OCI-LY3 (cell line): ENCODE measurements at regions not wholly inside any gene's neighbourhood (a gene's known extent, or its start where the extent isn't known, plus 50 kb on each side); places are given as distances from the start of the nearest gene placed in this dataset.

Source experiments
- H2AFZ ChIP-seq: fragments of 200-600, 300-600 bp; shearing (Covaris generic); 2 replicates; pipeline ENCODE4 v1.6.0; 2014; ENCODE audit warnings: antibody characterized with exemption, low read depth, low read length
- H3K27ac ChIP-seq: fragments of 200-600, 300-600 bp; sonication (generic); 2 replicates; pipeline ENCODE4 v1.5.1; 2014; ENCODE audit warnings: mild to moderate bottlenecking, low read length, moderate library complexity, mixed read lengths
- H3K27me3 ChIP-seq: fragments of 200-600, 300-600 bp; sonication (generic); 2 replicates; pipeline ENCODE4 v1.6.1; 2014; ENCODE audit warnings: low read depth, low read length, mixed read lengths
- H3K36me3 ChIP-seq: fragments of 200-600, 300-600 bp; sonication (generic); replicated peaks from 2 replicates; pipeline ENCODE3; 2014; ENCODE audit warnings: low read depth, low read length, mixed read lengths
- H3K4me1 ChIP-seq: fragments of 300-600, 200-600 bp; sonication (generic); 2 replicates; pipeline ENCODE4 v1.6.1; 2014; ENCODE audit warnings: low read length, mixed read lengths
- H3K4me2 ChIP-seq: fragments of 200-600, 300-600 bp; sonication (generic); 2 replicates; pipeline ENCODE4 v1.6.1; 2014; ENCODE audit warnings: low read length, mixed read lengths
- H3K4me3 ChIP-seq: fragments of 300-600, 200-600 bp; sonication (generic); 2 replicates; pipeline ENCODE4 v1.5.1; 2014; ENCODE audit warnings: antibody characterized with exemption, mild to moderate bottlenecking, low read length, moderate library complexity
- H3K79me2 ChIP-seq: fragments of 300-600, 200-600 bp; shearing (Covaris generic); 2 replicates; pipeline ENCODE4 v1.6.1; 2014; ENCODE audit warnings: mild to moderate bottlenecking, low read length, mixed read lengths
- H3K9ac ChIP-seq: fragments of 300-600, 200-600 bp; shearing (Covaris generic); 2 replicates; pipeline ENCODE4 v1.6.0; 2014; ENCODE audit warnings: mild to moderate bottlenecking, low read length, moderate library complexity
- H3K9me3 ChIP-seq: fragments of 200-600, 300-600 bp; shearing (Covaris generic); 2 replicates; pipeline ENCODE4 v1.6.1; 2014; ENCODE audit warnings: low read length, mixed read lengths; ENCODE audit not compliant: insufficient read depth
- H4K20me1 ChIP-seq: fragments of 200-600, 300-600 bp; sonication (generic); 2 replicates; pipeline ENCODE4 v1.6.1; 2016; ENCODE audit warnings: low read length, mixed read lengths; ENCODE audit not compliant: insufficient read depth
- EZH2phosphoT487 ChIP-seq: fragments of 200-600 bp; shearing (Covaris generic); IDR thresholded peaks from 2 replicates; pipeline ENCODE4 v1.6.1; 2018; ENCODE audit warnings: antibody characterized with exemption, mixed run types, low read depth
- TF ChIP-seq, protein P1 (sequence below): fragments of 200-600, 300-600 bp; sonication (generic); IDR thresholded peaks from 2 replicates; pipeline ENCODE4 v1.5.1; 2014; ENCODE audit warnings: antibody characterized with exemption, low read length, low read depth

DNA sequence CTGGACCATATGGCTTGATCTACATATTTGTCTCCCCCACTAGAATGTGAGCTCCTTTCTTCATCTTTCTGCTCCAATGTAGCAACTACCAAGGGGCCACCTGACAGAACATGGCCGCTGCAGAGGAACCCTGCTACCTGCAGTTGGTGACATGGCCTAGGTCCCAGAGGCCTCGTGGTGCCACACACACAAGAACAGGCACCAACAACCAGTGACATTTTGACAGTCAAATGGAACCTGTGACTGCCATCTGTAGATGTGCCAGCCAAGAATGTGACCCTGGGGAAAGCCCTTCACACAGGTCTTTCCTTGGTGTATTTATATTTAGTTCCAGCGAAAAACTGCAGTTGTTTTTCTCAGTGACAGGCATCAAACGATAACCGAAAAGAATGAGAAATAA is 67.9 kb upstream of the ANKRD1 start:
- Histone ChIP-seq H3K4me3 (no peak overlapping the region), H3K79me2 (no peaks in the 10 kb centered on the region), H2AFZ (peak overlapping the region; percentile 79), H3K9me3 (no peaks in the 10 kb centered on the region), H3K27ac (peak overlapping the region; percentile 38), H3K4me2 (peak overlapping the region; percentile 8; the same call in 1 of the 2 replicates), H4K20me1 (no peaks in the 10 kb centered on the region), H3K27me3 (no peaks in the 10 kb centered on the region), H3K9ac (no peak overlapping the region), H3K36me3 (no peaks in the 10 kb centered on the region), H3K4me1 (peaks cover 54% of the 10 kb centered on the region)
- TF ChIP-seq, protein P1, sequence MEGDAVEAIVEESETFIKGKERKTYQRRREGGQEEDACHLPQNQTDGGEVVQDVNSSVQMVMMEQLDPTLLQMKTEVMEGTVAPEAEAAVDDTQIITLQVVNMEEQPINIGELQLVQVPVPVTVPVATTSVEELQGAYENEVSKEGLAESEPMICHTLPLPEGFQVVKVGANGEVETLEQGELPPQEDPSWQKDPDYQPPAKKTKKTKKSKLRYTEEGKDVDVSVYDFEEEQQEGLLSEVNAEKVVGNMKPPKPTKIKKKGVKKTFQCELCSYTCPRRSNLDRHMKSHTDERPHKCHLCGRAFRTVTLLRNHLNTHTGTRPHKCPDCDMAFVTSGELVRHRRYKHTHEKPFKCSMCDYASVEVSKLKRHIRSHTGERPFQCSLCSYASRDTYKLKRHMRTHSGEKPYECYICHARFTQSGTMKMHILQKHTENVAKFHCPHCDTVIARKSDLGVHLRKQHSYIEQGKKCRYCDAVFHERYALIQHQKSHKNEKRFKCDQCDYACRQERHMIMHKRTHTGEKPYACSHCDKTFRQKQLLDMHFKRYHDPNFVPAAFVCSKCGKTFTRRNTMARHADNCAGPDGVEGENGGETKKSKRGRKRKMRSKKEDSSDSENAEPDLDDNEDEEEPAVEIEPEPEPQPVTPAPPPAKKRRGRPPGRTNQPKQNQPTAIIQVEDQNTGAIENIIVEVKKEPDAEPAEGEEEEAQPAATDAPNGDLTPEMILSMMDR, result no peak
- no peak for TF ChIP-seq EZH2phosphoT487

DNA sequence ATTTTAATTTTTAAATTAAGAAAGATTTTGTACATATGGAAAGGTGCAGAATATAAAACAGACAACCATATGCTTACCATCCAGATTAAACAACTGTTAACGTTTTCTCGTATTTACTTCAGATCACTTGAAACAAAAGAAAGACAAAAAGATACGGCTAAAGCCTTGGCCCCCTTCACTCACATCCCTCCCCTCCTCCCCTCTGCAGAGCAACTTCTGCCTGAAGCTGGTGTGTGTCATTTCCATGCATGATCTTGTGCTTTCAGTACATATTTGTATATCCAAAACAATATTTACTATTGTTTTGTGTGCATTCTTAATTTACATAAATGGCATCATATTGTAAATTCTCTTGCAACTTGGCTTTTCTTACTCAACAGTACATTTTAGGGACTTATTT is 68.5 kb upstream of the ANKRD1 start:
- Histone ChIP-seq H2AFZ (no peak overlapping the region), H3K4me2 (no peak overlapping the region), H3K27me3 (no peaks in the 10 kb centered on the region), H4K20me1 (no peaks in the 10 kb centered on the region), H3K79me2 (no peaks in the 10 kb centered on the region), H3K27ac (no peak overlapping the region), H3K4me3 (no peak overlapping the region), H3K36me3 (no peaks in the 10 kb centered on the region), H3K9ac (no peak overlapping the region), H3K4me1 (peaks cover 54% of the 10 kb centered on the region), H3K9me3 (no peaks in the 10 kb centered on the region)
- TF ChIP-seq, protein P1, result no peak
- TF ChIP-seq EZH2phosphoT487, result no peak

DNA sequence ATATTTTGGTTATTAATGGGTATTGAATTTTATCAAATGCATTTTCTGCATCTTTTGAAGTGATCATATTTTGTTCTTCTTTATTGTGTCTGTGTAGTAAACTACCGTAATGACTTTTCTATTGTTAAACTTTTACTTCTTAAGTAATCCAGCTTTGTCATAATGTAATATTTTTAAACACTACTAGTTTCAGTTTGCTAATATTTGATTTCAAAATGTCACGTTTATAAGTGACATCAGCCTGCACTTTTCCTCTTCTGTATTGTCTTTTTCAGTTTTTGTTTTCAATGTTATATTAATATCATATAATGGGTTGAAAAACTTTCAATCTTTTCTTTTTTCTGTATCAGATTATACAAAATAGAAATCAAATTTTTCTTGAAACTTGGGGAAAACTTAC is 71.6 kb upstream of the ANKRD1 start:
- TF ChIP-seq, protein P1, result no peak
- TF ChIP-seq EZH2phosphoT487, result no peak
- H3K4me3 ChIP-seq, result no peak overlapping the region
- no peak overlapping the region for H3K4me2 ChIP-seq
- H3K79me2 ChIP-seq, result no peaks in the 10 kb centered on the region
- H3K4me1 ChIP-seq, result peaks cover 42% of the 10 kb centered on the region
- H4K20me1 ChIP-seq, result no peaks in the 10 kb centered on the region
- H2AFZ ChIP-seq, result no peak overlapping the region
- H3K36me3 ChIP-seq, result peaks cover 3% of the 10 kb centered on the region
- H3K27ac ChIP-seq, result no peak overlapping the region
- no peaks in the 10 kb centered on the region for H3K27me3 ChIP-seq
- H3K9me3 ChIP-seq, result no peaks in the 10 kb centered on the region
- no peak overlapping the region for H3K9ac ChIP-seq

DNA sequence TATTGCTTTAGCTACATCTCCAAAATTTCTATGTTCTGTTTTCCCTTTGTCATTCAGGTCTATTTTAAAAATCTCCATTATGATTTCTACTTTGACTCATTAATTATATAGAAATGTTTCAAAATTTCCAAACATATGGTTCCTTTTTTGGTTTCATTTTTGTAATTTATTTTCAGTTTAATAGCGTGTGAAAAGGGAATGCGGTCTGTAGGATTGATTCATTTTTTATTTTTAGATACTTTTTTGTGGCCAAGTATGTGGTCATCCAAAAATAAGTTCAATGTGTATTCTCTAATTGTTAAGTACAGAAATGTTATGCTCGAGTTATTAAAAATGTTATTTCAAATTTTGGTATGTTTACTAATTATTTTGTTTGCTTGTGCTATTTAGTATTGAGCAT is 72.5 kb upstream of the ANKRD1 start:
- Histone ChIP-seq H3K27ac (no peak overlapping the region; the same call in 1 of the 2 replicates), H3K36me3 (peaks cover 10% of the 10 kb centered on the region), H3K9me3 (no peaks in the 10 kb centered on the region), H3K4me1 (peaks cover 50% of the 10 kb centered on the region), H3K4me2 (peak overlapping the region; percentile 33), H3K27me3 (no peaks in the 10 kb centered on the region), H3K4me3 (peak overlapping the region; percentile 11; the same call in 1 of the 2 replicates), H3K79me2 (no peaks in the 10 kb centered on the region), H2AFZ (peak overlapping the region; percentile 25; the same call in 1 of the 2 replicates), H4K20me1 (no peaks in the 10 kb centered on the region), H3K9ac (0 out of 2 replicates have a peak overlapping the region, but pooled peaks have one; percentile 0)
- TF ChIP-seq, protein P1, result no peak
- no peak for TF ChIP-seq EZH2phosphoT487
